SK-N-SH treated with all-trans-retinoic acid at 6 μM for 48 hours (cell line): ENCODE measurements at regions not wholly inside any gene's neighbourhood (a gene's known extent, or its start where the extent isn't known, plus 50 kb on each side); places are given as distances from the start of the nearest gene placed in this dataset.
"Not testable (repeated sequence)": the region's sequence is repeated elsewhere in the genome, so short reads cannot be mapped to it uniquely, and the experiment has no call there.

Experiments
- CSDC2 ChIP-seq: fragments of 250-450 bp; sonication (Bioruptor Pico); IDR thresholded peaks from 2 replicates; pipeline ENCODE4 v1.5.0; 2020; ENCODE audit warnings: mild to moderate bottlenecking, moderate library complexity
- GLIS3 ChIP-seq: fragments of 250-450 bp; sonication (Bioruptor Pico); IDR thresholded peaks from 2 replicates; pipeline ENCODE4 v1.5.0; 2020; ENCODE audit warnings: mild to moderate bottlenecking, moderate library complexity
- ISL1 ChIP-seq: fragments of 250-450 bp; sonication (Bioruptor Pico); IDR thresholded peaks from 2 replicates; pipeline ENCODE4 v2.1.2; 2022; ENCODE audit warnings: mild to moderate bottlenecking, moderate library complexity
- RARB ChIP-seq: fragments of 250-450 bp; sonication (Bioruptor Pico); IDR thresholded peaks from 2 replicates; pipeline ENCODE4 v1.8.0; 2021; ENCODE audit warnings: mild to moderate bottlenecking, moderate library complexity
- ZFP3 ChIP-seq: fragments of 250-450 bp; sonication (Bioruptor Pico); IDR thresholded peaks from 2 replicates; pipeline ENCODE4 v1.5.0; 2020; ENCODE audit warnings: mild to moderate bottlenecking, moderate library complexity
- ZNF8 ChIP-seq: fragments of 450-650 bp; formaldehyde crosslinking; IDR thresholded peaks from 2 replicates; pipeline ENCODE4 v1.5.0; 2020; ENCODE audit warnings: mild to moderate bottlenecking, moderate library complexity

- TF ChIP-seq ISL1, GLIS3, CSDC2, RARB, ZFP3, ZNF8 (CRISPR knock-in tag): not testable (repeated sequence)
These were observed 5355.6 kb upstream of the TPTE start for GRCh38 chr21:5165829-5166228.
